Mesendoderm (in vitro differentiated cells): ENCODE measurements at regions not wholly inside any gene's neighbourhood (a gene's known extent, or its start where the extent isn't known, plus 50 kb on each side); places are given as distances from the start of the nearest gene placed in this dataset.

ENCODE experiments used
- DNase-seq: peaks from one replicate; pipeline ENCODE4 v3.0.0; 2013
- H2AK5ac ChIP-seq: 2 replicates; pipeline ENCODE4 v1.6.1; 2013; ENCODE audit warnings: low read length, inconsistent platforms
- H2BK120ac ChIP-seq: 2 replicates; pipeline ENCODE4 v1.6.1; 2013; ENCODE audit warnings: low read depth, mild to moderate bottlenecking, low read length, moderate library complexity, mixed read lengths
- H2BK15ac ChIP-seq: replicated peaks from 2 replicates; pipeline ENCODE4 v1.6.1; 2013; ENCODE audit warnings: low read depth, mild to moderate bottlenecking, moderate library complexity
- H2BK5ac ChIP-seq: 2 replicates; pipeline ENCODE4 v1.6.1; 2013; ENCODE audit warnings: low read length, inconsistent platforms
- H3K18ac ChIP-seq: 2 replicates; pipeline ENCODE4 v1.6.1; 2013; ENCODE audit warnings: mild to moderate bottlenecking, low read length, mixed read lengths
- H3K23ac ChIP-seq: one replicate; pipeline ENCODE4 v1.6.1; 2013; ENCODE audit warnings: low read length
- H3K27ac ChIP-seq: 2 replicates; pipeline ENCODE4 v1.5.1; 2013; ENCODE audit warnings: low read depth, mild to moderate bottlenecking, inconsistent platforms, low read length, moderate library complexity
- H3K27me3 ChIP-seq: 2 replicates; pipeline ENCODE4 v1.6.1; 2013; ENCODE audit warnings: low read length, control low read depth, mild to moderate bottlenecking, inconsistent platforms; ENCODE audit not compliant: insufficient read depth, poor library complexity
- H3K36me3 ChIP-seq: 2 replicates; pipeline ENCODE4 v1.6.1; 2013; ENCODE audit warnings: low read length, inconsistent platforms; ENCODE audit not compliant: control insufficient read depth, insufficient read depth
- H3K4ac ChIP-seq: one replicate; pipeline ENCODE4 v1.6.1; 2013; ENCODE audit warnings: low read depth, mild to moderate bottlenecking, low read length, moderate library complexity
- H3K4me1 ChIP-seq: 2 replicates; pipeline ENCODE4 v1.6.1; 2013; ENCODE audit warnings: low read depth, low read length, inconsistent platforms; ENCODE audit not compliant: control insufficient read depth
- H3K4me2 ChIP-seq: 2 replicates; pipeline ENCODE4 v1.6.1; 2013; ENCODE audit warnings: low read length
- H3K4me3 ChIP-seq: 2 replicates; pipeline ENCODE4 v1.5.1; 2013; ENCODE audit warnings: mild to moderate bottlenecking, low read length
- H3K56ac ChIP-seq: one replicate; pipeline ENCODE4 v1.6.1; 2013; ENCODE audit warnings: low read length
- H3K79me1 ChIP-seq: 2 replicates; pipeline ENCODE4 v1.6.1; 2013; ENCODE audit warnings: low read length, inconsistent platforms
- H3K79me2 ChIP-seq: 2 replicates; pipeline ENCODE4 v1.6.1; 2013; ENCODE audit warnings: mild to moderate bottlenecking, low read length; ENCODE audit not compliant: control insufficient read depth, insufficient read depth
- H3K9ac ChIP-seq: 2 replicates; pipeline ENCODE4 v1.6.1; 2013; ENCODE audit warnings: low read length, inconsistent platforms
- H4K5ac ChIP-seq: one replicate; pipeline ENCODE4 v1.6.1; 2013; ENCODE audit warnings: low read length
- H4K8ac ChIP-seq: one replicate; pipeline ENCODE4 v1.6.1; 2013; ENCODE audit warnings: low read depth, mild to moderate bottlenecking, control low read depth, low read length, moderate library complexity
- WGBS: extraction: QIAGEN DNeasy Blood & Tissue Kit; methylation state at CpG from one replicate; pipeline ENCODE4 v1.1.7; 2013; ENCODE audit warnings: low lambda C conversion rate, missing lambda C conversion rate; ENCODE audit not compliant: insufficient coverage; ENCODE audit errors: extremely low coverage; 5-methylcytosine and 5-hydroxymethylcytosine counted together

GRCh38 chr13:23988546-23989122 lies 91.3 kb upstream of the C1QTNF9B start:
- no peak overlapping the region for H3K4ac ChIP-seq
- no peak overlapping the region for H2BK120ac ChIP-seq
- H3K23ac ChIP-seq: no peak overlapping the region
- DNase-seq: no peak
- no peaks in the 10 kb centered on the region for H3K4me1 ChIP-seq
- H3K79me1 ChIP-seq: no peaks in the 10 kb centered on the region
- H3K27ac ChIP-seq: no peak overlapping the region
- H3K27me3 ChIP-seq: no peaks in the 10 kb centered on the region
- H4K8ac ChIP-seq: no peak overlapping the region
- no peaks in the 10 kb centered on the region for H3K79me2 ChIP-seq
- H2BK15ac ChIP-seq: no peak overlapping the region
- no CpG with 5 or more reads among the region's 4 CpGs for WGBS
- H3K18ac ChIP-seq: no peak overlapping the region
- H2AK5ac ChIP-seq: no peak overlapping the region
- no peak overlapping the region for H4K5ac ChIP-seq
- no peak overlapping the region for H3K4me3 ChIP-seq
- no peak overlapping the region for H3K4me2 ChIP-seq
- no peak overlapping the region for H3K9ac ChIP-seq
- H2BK5ac ChIP-seq: no peak overlapping the region
- H3K36me3 ChIP-seq: no peaks in the 10 kb centered on the region
- no peak overlapping the region for H3K56ac ChIP-seq

DNA sequence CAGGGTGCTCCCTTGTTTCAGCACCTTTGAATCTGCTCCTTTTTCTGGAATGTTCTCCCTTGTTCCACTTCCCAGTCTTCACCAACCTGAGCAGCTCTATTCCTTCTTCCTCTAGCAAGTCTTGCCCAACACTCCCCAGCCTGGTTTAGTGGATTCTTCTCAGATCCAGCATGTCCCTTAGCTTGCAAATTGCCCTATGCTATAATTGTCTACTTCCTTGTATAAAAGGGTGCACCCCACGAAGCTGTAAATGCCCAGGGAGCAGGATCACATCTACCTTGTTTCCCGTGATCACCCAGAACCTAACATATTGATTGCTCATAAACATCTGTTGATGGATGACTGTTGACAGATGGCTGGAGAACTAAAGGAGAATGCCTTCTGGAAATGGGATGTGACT lies 93.2 kb upstream of the C1QTNF9B start:
- no peaks in the 10 kb centered on the region for H3K27me3 ChIP-seq
- H4K5ac ChIP-seq: no peak overlapping the region
- H3K79me1 ChIP-seq: no peaks in the 10 kb centered on the region
- no peaks in the 10 kb centered on the region for H3K4me1 ChIP-seq
- H3K23ac ChIP-seq: no peak overlapping the region
- no peak overlapping the region for H3K4ac ChIP-seq
- no peak overlapping the region for H2BK15ac ChIP-seq
- no peak overlapping the region for H3K4me3 ChIP-seq
- H4K8ac ChIP-seq: no peak overlapping the region
- DNase-seq: no peak
- no peak overlapping the region for H2BK120ac ChIP-seq
- no peak overlapping the region for H3K18ac ChIP-seq
- H3K36me3 ChIP-seq: no peaks in the 10 kb centered on the region
- WGBS: no CpG with 5 or more reads among the region's 2 CpGs
- H3K4me2 ChIP-seq: no peak overlapping the region
- H3K56ac ChIP-seq: no peak overlapping the region
- H2BK5ac ChIP-seq: no peak overlapping the region
- no peaks in the 10 kb centered on the region for H3K79me2 ChIP-seq
- no peak overlapping the region for H3K27ac ChIP-seq
- no peak overlapping the region for H2AK5ac ChIP-seq
- no peak overlapping the region for H3K9ac ChIP-seq

DNA sequence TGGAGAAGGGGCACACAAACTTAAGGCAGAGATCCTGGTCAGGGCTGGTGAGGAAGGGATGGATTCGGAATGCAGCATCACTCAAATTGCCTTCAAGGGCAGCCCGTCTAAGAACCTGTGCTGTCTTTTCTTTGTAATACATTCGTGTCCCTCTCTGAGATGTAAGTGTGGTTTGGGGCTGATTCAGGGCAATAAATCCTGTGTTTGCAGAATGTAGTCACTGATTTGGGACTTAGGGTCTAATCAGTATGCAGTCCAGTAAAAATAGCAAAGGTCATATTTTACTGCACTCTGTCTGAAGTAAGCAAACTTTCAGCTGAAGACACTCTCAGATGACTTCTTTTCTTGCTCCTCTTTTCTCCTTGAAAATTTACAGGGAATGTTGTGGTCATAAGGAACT lies 93.8 kb upstream of the C1QTNF9B start:
- no peak for DNase-seq
- H4K5ac ChIP-seq: no peak overlapping the region
- H3K56ac ChIP-seq: no peak overlapping the region
- no peak overlapping the region for H3K18ac ChIP-seq
- no peak overlapping the region for H3K27ac ChIP-seq
- H3K23ac ChIP-seq: no peak overlapping the region
- no peak overlapping the region for H2AK5ac ChIP-seq
- H3K4me1 ChIP-seq: no peaks in the 10 kb centered on the region
- H3K36me3 ChIP-seq: no peaks in the 10 kb centered on the region
- no peak overlapping the region for H2BK5ac ChIP-seq
- no peak overlapping the region for H3K9ac ChIP-seq
- H2BK120ac ChIP-seq: no peak overlapping the region
- no peak overlapping the region for H4K8ac ChIP-seq
- no peak overlapping the region for H3K4me2 ChIP-seq
- no peaks in the 10 kb centered on the region for H3K79me1 ChIP-seq
- no peak overlapping the region for H2BK15ac ChIP-seq
- H3K4ac ChIP-seq: no peak overlapping the region
- no peak overlapping the region for H3K4me3 ChIP-seq
- no CpG with 5 or more reads among the region's 3 CpGs for WGBS
- no peaks in the 10 kb centered on the region for H3K79me2 ChIP-seq
- no peaks in the 10 kb centered on the region for H3K27me3 ChIP-seq

DNA sequence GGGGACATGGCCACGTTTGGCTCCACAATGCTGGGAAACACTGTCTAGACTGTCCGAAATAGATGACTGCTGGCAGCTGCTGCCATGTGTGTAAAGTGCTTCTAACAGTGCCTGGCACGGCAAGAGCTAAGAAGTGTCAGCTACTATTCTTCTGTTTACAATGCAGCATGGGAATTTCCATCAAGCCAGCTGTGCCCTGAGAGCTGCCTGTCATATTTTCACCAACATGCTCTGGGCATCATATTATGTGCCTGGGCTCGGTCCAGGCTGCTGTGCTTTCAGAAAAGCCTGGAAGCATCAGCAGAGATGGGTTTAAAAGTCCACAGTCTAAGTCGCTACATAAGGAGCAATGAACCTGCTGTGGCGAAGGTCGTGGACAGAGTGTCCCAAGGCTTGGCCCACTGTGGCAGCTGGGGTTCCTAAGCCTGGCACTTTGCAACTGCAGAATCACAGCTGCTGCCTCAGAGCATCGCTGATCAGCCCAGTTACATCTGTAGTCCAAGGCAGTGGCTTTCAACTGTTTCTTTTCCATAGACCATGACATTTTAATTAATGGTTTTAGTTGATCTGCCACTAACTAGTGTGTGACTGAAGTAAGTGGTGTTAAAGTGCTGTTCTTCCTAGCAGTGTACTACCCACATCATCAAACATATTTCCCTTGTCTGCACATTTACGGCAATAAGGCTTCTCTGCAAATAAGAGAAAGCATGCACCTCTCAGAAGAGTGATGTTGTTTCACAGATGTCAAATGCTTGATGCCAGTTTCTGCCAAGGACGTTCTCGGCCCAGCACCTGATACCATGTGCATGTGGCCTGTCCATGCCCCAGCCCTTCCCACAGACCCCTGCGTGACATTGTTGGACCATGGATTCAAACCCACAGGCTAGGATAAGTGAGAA lies 95.7 kb upstream of the C1QTNF9B start:
- H3K27me3 ChIP-seq: no peaks in the 10 kb centered on the region
- H3K18ac ChIP-seq: no peak overlapping the region
- H3K79me2 ChIP-seq: no peaks in the 10 kb centered on the region
- no peak overlapping the region for H3K4me3 ChIP-seq
- H2BK15ac ChIP-seq: no peak overlapping the region
- no peak overlapping the region for H3K27ac ChIP-seq
- WGBS: no CpG with 5 or more reads among the region's 12 CpGs
- no peak overlapping the region for H3K23ac ChIP-seq
- no peak overlapping the region for H3K4me2 ChIP-seq
- no peaks in the 10 kb centered on the region for H3K79me1 ChIP-seq
- H3K4me1 ChIP-seq: no peaks in the 10 kb centered on the region
- no peak overlapping the region for H2BK120ac ChIP-seq
- H3K56ac ChIP-seq: no peak overlapping the region
- no peak overlapping the region for H2BK5ac ChIP-seq
- H3K4ac ChIP-seq: no peak overlapping the region
- no peak overlapping the region for H4K5ac ChIP-seq
- H3K36me3 ChIP-seq: no peaks in the 10 kb centered on the region
- H2AK5ac ChIP-seq: no peak overlapping the region
- no peak overlapping the region for H3K9ac ChIP-seq
- no peak overlapping the region for H4K8ac ChIP-seq
- DNase-seq: no peak

- Histone ChIP-seq H3K27ac (no peak overlapping the region), H4K8ac (no peak overlapping the region)
These were observed 96.3 kb upstream of the C1QTNF9B start for GRCh38 chr13:23993680-23993985.

More at GRCh38 chr13:23993680-23993985, 96.3 kb upstream of the C1QTNF9B start:
- Histone ChIP-seq H3K23ac (no peak overlapping the region), H3K18ac (no peak overlapping the region), H3K4me2 (no peak overlapping the region), H2BK15ac (no peak overlapping the region), H3K4ac (no peak overlapping the region), H3K79me1 (no peaks in the 10 kb centered on the region), H2AK5ac (no peak overlapping the region), H3K4me1 (no peaks in the 10 kb centered on the region), H3K9ac (no peak overlapping the region), H3K56ac (no peak overlapping the region), H3K79me2 (no peaks in the 10 kb centered on the region), H3K4me3 (no peak overlapping the region), H4K5ac (no peak overlapping the region), H3K36me3 (no peaks in the 10 kb centered on the region), H3K27me3 (no peaks in the 10 kb centered on the region), H2BK120ac (no peak overlapping the region), H2BK5ac (no peak overlapping the region)
- no CpG with 5 or more reads among the region's 1 CpG for WGBS
- no peak for DNase-seq
